ENCODE measurements at regions not wholly inside any gene's neighbourhood (a gene's known extent, or its start where the extent isn't known, plus 50 kb on each side); places are given as distances from the start of the nearest gene placed in this dataset.

DNA sequence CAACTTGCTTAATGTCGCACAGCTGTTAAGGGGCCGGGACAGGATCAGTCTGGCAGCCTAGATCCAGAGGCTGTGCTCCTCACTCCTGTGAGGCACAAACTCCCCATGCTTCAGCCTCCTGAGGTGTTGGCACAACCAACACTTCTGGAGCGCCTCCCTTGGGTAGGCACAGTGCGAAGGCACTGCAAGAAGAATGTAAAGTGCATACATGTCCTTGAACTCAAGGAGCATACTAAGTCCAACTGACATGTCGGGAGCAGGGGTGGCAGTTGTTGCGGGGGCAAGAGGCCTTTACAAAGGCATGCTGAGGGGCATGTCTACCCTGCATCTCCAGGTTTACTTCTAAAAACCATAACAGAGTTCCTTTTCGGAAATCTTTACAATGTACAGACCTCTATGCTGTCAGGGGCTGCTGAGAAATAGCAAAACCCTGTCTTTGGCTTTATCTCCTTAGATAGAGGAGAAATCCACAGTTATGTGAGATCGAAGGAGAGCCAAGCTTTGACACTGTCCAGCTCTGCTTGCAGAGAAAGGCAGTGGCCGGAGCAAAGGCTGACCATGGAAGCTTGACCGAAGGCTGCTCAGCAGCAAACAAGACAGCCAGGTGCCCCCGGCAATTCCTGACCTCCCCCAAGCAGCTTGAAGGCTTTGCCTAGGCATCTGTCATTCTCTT is 93.9 kb downstream of the CDC7 start:
- TF ChIP-seq POLR2A (IDR thresholded peaks at IDR 0.05; ENCODE audit: low read length) = no peak
- no peak for TF ChIP-seq GATA1 (IDR thresholded peaks at IDR 0.05; ENCODE audit: low read depth, low read length)
